ENCODE measurements at regions not wholly inside any gene's neighbourhood (a gene's known extent, or its start where the extent isn't known, plus 50 kb on each side); places are given as distances from the start of the nearest gene placed in this dataset.

DNA sequence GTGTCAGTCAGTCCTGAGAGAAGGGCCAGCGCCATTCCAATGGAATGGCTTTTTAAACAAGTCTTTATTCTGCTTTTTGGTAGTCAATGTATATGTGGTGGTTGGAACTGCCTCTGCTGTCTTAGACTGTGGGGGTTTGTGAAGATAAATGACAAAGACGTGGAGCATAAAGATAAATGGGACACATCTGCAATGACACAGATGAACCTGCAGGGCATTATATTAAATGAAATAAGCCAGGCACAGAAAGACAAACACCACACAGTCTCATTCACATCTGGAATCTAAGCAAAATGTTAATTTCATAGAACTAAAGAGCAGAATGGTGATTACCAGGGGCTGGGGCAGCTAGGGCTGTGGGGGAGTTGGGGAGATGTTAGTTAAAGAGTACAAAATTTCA lies 912.8 kb upstream of the MAN1A1 start:
- no peak for DNase-seq (ENCODE audit: low spot score)
- no peak overlapping the region for H3K4me3 ChIP-seq (ENCODE audit: low read depth, low read length, poor library complexity, severe bottlenecking)
- ChIA-PET CTCF (no interaction called here), POLR2A (ENCODE audit: low non-redundant PET) (no interaction called here)
- H3K27me3 ChIP-seq (replicated peaks; ENCODE audit: insufficient read depth, low read depth, low read length, poor library complexity), result no peaks in the 10 kb centered on the region
- no peaks in the 10 kb centered on the region for H3K4me1 ChIP-seq (ENCODE audit: insufficient read depth, low read length, poor library complexity, severe bottlenecking)
- TF ChIP-seq EZH2 (IDR thresholded peaks at IDR 0.05; ENCODE audit: borderline replicate concordance, low read depth, low read length, poor library complexity, severe bottlenecking), result no peak
- TF ChIP-seq, protein P1, sequence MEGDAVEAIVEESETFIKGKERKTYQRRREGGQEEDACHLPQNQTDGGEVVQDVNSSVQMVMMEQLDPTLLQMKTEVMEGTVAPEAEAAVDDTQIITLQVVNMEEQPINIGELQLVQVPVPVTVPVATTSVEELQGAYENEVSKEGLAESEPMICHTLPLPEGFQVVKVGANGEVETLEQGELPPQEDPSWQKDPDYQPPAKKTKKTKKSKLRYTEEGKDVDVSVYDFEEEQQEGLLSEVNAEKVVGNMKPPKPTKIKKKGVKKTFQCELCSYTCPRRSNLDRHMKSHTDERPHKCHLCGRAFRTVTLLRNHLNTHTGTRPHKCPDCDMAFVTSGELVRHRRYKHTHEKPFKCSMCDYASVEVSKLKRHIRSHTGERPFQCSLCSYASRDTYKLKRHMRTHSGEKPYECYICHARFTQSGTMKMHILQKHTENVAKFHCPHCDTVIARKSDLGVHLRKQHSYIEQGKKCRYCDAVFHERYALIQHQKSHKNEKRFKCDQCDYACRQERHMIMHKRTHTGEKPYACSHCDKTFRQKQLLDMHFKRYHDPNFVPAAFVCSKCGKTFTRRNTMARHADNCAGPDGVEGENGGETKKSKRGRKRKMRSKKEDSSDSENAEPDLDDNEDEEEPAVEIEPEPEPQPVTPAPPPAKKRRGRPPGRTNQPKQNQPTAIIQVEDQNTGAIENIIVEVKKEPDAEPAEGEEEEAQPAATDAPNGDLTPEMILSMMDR (conservative IDR thresholded peaks at IDR 0.05; ENCODE audit: low read depth, low read length), result no peak
- no TSS peak for BruUV-seq (replicated peaks)
- no peaks in the 10 kb centered on the region for H3K36me3 ChIP-seq (ENCODE audit: insufficient read depth, low read length, poor library complexity, severe bottlenecking)
- intact Hi-C loops (cut with micrococcal nuclease; ENCODE audit: unreplicated experiment), result no loop called here
- no peaks in the 10 kb centered on the region for H3K9me3 ChIP-seq (ENCODE audit: low read depth, low read length, poor library complexity, severe bottlenecking)
- no peak overlapping the region for H3K27ac ChIP-seq (ENCODE audit: low read depth, low read length, poor library complexity, severe bottlenecking)

DNA sequence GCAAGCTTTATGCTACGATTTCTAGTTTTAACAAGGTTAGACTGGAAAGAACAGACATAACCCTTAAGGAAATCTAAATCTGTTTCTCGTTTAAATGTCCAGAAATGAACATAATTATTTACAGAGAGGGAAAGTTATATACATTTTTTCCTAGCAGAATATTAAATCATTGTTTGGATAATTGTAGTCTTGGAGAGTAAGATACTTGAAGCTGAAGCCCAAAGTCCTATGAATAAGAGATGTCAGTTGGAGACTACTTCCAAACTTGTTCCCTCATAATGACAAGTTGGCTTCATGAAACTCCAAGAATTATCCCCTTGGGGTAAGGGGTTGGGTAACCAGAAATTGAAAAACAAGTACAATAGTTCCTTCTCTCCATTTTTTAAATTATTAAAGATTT lies 911.1 kb upstream of the MAN1A1 start:
- no TSS peak for BruUV-seq (replicated peaks)
- TF ChIP-seq EZH2 (IDR thresholded peaks at IDR 0.05; ENCODE audit: borderline replicate concordance, low read depth, low read length, poor library complexity, severe bottlenecking), result no peak
- TF ChIP-seq, protein P1 (conservative IDR thresholded peaks at IDR 0.05; ENCODE audit: low read depth, low read length), result no peak
- ChIA-PET POLR2A (ENCODE audit: low non-redundant PET) (no interaction called here), CTCF (no interaction called here)
- Histone ChIP-seq H3K9me3 (ENCODE audit: low read depth, low read length, poor library complexity, severe bottlenecking) (peaks cover 7% of the 10 kb centered on the region), H3K36me3 (ENCODE audit: insufficient read depth, low read length, poor library complexity, severe bottlenecking) (no peaks in the 10 kb centered on the region), H3K4me1 (ENCODE audit: insufficient read depth, low read length, poor library complexity, severe bottlenecking) (no peaks in the 10 kb centered on the region), H3K27me3 (replicated peaks; ENCODE audit: insufficient read depth, low read depth, low read length, poor library complexity) (no peaks in the 10 kb centered on the region), H3K27ac (ENCODE audit: low read depth, low read length, poor library complexity, severe bottlenecking) (no peak overlapping the region), H3K4me3 (ENCODE audit: low read depth, low read length, poor library complexity, severe bottlenecking) (no peak overlapping the region)
- no peak for DNase-seq (ENCODE audit: low spot score)
- intact Hi-C loops (cut with micrococcal nuclease; ENCODE audit: unreplicated experiment), result no loop called here

DNA sequence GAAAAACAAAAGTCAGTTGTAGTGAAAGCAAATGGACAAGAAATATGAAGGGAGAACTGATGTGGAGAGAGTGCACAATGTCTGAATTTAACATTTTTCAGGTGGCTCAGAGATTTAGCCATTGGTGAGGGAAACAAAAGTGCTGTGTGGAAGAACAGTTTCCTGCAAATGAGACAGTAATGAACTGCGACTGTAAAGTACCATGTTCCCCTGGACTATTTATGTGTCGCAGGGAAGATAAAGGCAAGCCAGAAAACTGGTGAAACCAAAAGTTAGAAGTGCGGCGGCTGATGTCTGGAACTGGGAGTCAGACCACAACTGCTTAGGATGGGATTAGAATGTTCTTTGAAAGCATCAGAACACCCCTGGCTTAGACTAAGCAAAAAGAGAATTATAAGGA lies 905.1 kb upstream of the MAN1A1 start:
- no TSS peak for BruUV-seq (replicated peaks)
- TF ChIP-seq, protein P1 (conservative IDR thresholded peaks at IDR 0.05; ENCODE audit: low read depth, low read length), result no peak
- no peak for TF ChIP-seq EZH2 (IDR thresholded peaks at IDR 0.05; ENCODE audit: borderline replicate concordance, low read depth, low read length, poor library complexity, severe bottlenecking)
- no peak for DNase-seq (ENCODE audit: low spot score)
- no peak overlapping the region for H3K27ac ChIP-seq (ENCODE audit: low read depth, low read length, poor library complexity, severe bottlenecking)
- H3K27me3 ChIP-seq (replicated peaks; ENCODE audit: insufficient read depth, low read depth, low read length, poor library complexity), result no peaks in the 10 kb centered on the region
- ChIA-PET POLR2A (ENCODE audit: low non-redundant PET) (no interaction called here), CTCF (no interaction called here)
- H3K4me3 ChIP-seq (ENCODE audit: low read depth, low read length, poor library complexity, severe bottlenecking), result no peak overlapping the region
- no peaks in the 10 kb centered on the region for H3K4me1 ChIP-seq (ENCODE audit: insufficient read depth, low read length, poor library complexity, severe bottlenecking)
- intact Hi-C loops (cut with micrococcal nuclease; ENCODE audit: unreplicated experiment), result no loop called here
- peaks cover 7% of the 10 kb centered on the region for H3K9me3 ChIP-seq (ENCODE audit: low read depth, low read length, poor library complexity, severe bottlenecking)
- H3K36me3 ChIP-seq (ENCODE audit: insufficient read depth, low read length, poor library complexity, severe bottlenecking), result no peaks in the 10 kb centered on the region
